GM19351 (cell line): ENCODE measurements at regions not wholly inside any gene's neighbourhood (a gene's known extent, or its start where the extent isn't known, plus 50 kb on each side); places are given as distances from the start of the nearest gene placed in this dataset.

ENCODE experiments used
- ATAC-seq: cut with Tn5 transposase; IDR thresholded peaks from one replicate; pipeline ENCODE4 v1.9.1; 2021; ENCODE audit warnings: mild to moderate bottlenecking, moderate library complexity; ENCODE audit not compliant: unreplicated experiment

DNA sequence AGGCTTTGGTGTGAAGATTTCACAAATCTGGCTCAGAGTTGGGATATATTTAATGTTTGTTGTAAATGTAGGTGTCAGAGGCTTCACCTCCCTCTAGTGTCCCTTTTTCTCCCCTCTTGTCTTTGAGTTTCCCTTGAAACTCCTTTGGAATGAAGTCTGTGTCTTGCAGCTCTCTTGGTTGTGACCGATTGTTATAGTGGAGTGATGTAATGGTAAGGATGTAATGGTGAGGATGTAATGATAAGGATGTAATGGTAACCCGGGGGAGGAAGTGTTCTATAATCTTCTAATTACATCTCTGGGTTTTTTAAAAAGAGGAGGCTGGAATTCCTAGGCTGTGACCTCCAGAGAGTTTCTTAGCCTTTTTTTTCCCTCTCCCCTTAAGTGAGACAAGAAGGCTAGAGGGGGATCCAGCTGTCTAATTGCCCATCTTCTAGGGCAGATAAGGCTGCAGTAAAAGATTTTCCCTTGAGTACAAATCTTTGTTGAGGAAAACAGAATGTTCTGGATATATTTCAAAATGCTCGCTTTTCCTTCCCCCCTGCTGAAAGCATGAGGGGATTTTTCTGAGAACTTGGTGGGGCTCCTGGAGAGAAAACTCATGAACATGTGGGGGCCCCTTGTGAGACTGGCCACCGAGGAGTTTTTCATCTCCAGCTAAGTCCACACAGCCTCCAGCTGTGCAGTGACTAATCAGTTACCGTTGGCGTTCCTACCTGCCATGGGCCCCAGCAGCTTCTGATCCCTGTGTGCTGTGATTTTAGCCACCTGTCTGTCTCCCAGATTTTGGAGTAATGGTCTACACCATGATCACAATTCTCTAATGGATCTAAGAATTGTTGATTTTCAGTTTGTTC lies 156.7 kb upstream of the PMEPA1 start:
- ATAC-seq: no peak

DNA sequence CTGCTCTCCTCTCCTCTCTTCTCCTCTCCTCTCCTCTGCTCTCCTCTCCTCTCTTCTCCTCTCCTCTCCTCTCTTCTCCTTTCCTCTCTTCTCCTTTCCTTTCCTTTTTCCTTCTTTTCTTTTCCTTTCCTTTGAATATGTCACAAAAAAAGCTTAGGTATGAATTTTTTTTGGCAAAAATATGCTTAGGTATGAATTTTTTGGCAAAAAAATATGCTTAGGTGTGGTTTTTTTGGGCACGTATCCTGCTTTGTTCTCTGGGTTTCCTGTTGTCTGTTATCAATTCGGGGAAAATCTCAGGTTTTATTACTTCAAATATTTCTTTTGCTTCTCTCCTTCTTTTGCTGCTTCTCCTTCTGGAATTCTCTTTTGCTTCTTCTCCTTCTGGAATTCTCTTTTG lies 155.5 kb upstream of the PMEPA1 start:
- no peak for ATAC-seq

DNA sequence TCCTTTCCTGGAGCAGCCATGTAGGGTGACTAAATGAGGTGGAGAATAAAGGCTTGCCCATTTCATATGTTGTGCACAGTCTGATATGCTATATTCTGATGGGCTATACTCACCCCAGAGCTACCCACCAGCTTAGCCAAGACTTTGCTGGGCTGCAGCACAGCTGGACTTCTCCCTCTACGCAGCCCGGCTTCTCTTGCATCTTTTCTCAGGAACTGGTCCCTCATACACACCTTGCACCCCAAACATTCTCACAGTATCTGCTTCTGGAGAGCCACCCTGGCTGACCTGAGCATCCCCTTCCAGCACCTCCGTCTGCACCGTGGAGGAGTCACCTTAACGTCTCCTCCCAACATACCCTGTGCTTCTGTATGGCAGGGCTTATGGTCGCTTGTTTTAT lies 150.8 kb upstream of the PMEPA1 start:
- no peak for ATAC-seq

DNA sequence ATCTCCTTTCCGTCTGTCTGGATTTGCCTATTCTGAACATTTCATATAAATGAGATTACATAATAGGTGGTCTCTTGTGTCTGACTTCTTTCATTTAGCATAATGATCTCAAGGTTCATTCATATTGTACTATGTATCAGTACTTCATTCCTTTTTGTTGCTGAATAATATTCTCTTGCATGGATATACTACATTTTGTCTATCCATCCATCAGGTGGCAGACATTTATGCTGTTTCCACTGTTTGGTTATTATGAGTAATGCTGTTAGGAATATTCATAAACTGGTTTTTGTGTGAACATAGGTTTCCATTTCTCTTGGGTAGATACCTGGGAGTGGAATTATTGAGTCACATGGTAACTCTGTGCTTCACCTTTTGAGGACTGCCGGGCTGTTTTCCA lies 148.2 kb upstream of the PMEPA1 start:
- no peak for ATAC-seq

DNA sequence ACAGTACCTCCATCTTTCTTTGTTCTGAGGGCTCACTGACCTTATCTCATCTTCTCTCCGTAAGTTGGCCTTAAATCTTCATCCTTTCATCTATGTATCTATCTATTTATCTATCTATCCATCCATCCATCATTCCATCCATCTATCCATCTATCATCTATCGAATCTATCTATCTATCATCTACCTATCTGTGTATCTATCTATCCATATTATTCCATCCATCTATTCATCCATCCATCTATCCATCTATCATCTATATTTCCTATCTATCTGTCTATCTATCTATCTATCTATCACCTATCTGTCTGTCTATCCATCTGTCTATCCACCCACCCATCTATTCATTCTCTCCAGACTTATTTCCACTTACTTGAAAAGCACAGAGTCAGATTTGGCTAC lies 147.3 kb upstream of the PMEPA1 start:
- ATAC-seq: no peak

DNA sequence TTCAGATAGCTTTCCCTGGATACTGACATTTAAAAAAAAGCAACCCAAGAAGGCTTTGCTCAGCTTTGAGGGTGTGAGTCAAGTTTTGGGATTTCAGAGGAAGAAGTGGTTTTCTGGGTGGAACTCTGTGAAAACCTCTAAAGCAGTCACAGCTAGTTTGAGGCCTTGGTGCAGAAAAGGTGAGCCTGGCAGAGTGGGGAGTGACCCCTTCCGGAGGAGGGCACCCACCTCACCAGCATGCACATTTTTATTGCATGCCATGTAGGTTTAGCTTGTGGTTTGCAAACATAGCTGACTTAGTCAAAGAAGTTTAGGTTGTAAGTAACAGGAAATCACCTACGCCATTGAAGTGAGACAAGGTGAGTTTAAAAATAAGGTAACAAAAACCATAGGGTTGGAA lies 146.8 kb upstream of the PMEPA1 start:
- no peak for ATAC-seq

DNA sequence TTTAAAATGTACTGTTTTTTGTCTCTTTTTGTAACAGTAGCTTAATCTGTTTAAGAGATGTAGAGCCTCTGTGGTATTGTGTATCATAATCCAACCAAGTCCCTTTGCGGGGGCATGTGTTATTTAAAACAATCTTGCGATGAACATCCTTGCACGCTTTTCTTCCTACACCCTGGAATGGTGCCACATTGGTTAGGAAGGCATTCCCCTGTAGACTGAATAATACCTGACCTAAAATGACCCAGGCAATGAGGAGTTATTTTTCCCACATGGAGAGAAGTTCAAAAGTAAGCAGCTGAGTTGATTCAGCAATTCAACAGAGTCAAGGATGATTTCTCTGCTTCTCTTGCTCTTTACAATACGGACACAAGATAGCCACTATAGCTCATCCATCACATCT lies 142.0 kb upstream of the PMEPA1 start:
- ATAC-seq: no peak

DNA sequence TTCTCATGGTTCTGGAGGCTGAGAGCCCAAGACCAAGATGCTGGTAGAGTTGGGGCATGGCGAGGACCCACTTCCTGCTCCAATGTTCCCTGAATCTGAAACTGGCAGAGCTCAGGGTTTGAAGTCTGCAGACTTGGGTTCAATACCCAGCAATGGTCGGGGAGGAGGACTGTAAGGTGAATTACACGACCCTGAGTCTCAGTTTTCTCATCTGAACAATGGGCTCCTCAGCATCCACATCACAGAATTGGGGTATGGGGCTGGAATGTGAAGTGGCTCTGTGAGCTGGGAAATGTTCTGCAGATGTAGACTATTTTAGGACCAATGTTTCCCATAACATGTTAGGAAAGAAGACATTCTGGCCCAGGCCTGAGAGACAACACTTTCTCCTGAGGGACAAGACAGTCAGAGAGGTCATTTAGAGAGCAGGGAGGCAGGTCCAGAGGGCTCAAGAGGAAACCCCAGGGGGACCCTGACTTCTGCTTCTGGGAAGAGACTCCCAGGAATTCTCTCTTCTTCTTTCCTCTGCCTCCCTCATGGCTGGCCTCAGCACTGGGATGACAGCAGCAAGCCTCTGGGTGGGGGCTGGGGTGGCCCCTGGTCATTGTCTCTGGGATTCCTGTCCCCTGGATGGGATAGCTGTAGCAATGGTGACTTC lies 141.3 kb upstream of the PMEPA1 start:
- no peak for ATAC-seq

DNA sequence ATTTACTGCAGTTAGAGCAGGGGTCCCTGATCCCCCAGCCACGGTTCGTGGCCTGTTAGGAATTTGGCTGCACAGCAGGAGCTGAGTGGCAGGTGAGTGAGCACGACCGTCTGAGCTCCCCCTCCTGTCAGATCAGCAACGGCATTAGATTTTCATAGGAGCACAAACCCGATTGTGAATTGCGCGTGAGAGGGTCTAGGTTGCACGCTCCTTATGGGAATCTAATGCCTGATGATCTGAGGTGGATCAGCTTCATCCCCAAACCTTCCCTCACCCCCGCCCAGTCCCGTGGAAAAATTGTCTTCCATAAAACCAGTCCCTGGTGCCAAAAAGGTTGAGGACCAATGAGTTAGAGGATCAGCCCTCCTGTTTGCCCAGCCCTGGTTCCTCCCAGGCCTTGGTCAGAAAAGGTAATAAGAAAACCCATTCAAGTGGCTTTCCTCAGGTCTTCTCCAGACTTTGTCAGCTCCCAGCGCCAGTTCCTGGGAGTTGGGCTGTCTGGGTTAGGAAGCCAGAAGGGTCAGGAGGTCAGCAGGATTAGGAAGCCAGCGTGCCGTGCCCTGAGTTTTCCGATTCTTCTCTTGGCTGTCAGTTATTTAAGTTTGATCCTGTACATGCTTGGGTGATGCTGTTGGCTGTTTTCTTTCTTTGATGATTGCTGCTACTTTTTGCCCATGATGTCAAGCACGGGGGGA lies 139.9 kb upstream of the PMEPA1 start:
- ATAC-seq: no peak

DNA sequence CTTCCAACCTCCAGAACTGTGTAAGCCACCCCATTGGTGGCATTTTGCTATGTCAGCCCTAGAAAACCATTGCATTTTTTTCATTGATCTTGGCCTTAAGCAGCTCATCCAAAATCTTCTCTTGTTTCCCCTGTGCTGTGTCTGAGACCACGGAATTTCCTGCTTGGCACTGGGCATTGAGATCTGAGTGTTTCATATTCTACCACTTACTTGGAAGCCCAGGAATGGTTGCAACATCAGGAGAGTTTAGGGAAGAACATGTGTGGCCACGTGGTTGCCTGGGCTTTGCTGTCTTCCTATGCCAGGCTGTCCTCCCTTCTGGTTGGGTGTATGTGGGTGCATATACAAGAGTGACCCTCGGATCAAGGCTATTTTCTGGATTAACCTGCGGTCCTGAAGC lies 139.3 kb upstream of the PMEPA1 start:
- ATAC-seq: no peak

DNA sequence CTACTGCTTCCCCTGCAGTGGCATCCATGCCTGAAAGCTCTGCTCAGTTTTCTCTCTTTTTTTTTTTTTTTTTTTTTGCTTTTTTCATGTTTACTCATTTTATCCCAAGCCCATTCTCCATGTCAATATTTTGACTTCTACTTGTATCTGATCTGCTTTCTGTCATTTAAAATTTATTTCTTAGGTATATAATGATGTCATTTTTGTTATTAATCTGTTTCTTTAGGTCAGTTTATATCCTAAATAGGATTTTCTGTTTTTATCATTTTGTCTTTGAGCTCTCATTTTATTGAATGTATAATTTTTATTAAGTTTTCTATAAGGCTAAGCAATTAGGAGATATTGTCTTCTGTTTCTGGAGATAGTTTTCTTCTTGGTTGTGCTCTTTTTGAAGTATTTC lies 138.5 kb upstream of the PMEPA1 start:
- no peak for ATAC-seq

DNA sequence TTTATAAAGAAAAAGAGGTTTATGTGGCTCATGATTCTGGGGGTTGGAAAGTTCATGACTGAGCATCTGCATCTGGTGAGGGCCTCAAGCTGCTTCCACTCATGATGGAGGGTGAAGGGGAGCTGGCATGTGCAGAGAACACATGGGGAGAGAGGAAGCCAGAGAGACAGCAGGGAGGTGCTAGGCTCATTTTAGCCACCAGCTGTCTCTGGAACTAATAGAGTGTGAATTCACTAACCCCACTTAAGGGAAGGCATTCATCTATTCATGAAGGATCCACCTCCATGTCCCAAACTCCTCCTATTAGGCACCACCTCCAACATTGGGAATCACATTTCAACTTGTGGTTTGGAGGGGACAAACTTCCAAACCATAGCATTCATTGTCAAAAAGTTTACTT lies 137.3 kb upstream of the PMEPA1 start:
- no peak for ATAC-seq

DNA sequence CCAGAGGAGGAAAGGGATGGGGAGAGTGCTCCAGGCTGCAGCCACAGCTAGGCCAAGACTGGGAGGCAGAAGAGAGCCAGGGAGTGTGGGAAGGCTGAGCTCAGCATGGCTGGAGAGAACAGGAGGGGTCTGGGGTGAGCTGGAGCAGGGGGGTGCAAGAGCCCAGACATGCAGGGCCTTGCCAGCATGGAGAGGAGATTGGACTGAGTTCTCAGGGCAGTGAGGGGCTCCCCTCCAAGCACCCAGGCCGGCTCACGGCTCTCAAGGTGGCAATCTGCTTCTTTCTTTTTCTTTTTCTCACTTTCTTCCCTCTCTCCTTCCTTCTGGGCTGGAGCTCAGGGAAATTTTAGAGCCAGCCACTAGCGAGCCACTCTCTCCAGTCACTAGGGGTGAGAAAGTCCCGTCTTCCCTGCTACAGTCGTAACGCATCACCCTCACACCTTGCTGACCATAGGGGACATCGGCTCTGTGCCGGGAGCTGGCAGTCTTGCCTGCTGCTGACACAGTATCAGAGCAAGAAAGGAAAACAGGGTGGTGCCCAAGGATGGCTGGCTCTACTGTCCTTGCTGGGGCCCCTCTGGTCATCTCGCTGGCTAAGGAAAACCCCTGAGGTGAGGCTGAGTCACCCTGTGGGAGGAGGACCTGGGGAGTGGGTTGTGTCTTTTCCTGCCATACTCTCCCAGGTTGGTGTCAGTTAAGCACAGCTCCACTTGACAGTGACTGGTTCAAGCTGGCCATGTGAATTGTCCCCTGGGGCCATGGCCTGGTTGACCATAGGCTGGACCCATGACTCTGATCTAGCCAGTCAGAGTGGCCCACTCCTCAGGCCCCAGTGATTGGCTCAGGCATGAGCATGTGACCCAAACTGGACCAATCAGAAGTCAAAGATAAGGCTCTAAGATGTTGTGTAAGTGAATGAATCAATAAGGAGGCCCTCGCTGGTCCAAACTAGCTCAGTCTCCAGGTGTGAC lies 135.1 kb upstream of the PMEPA1 start:
- no peak for ATAC-seq

DNA sequence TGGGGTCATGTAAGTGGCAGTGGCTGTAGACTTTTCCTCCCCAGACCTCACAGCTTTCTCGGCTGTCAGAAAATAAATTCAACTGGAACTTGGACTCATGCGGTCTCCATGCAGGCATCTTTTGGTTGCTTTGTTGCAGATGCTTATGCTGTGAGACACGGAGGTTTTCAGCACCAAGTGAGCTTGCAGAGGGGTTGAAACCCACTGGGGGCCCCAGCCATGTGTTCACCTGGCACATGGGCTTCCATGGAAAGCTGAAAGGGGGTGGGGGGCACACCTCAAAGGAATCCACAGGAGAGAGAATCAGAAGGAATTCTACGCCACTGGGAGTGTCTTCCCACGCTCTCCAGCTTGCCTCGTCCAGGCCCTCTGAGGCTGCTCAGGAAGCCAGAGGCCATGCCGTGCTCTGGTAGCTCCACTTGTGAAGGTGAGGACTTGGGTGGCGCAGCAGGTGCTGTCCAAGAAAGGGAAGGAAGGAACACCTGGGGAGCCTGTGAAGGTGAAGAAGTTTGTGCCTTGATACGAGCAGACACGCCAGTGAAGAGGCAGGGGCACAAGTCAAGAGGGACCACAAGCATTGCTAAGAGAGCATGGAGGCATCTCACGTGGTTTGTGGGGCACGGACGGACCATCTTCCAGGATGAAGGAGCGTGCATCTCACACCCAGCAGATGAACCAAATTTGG lies 134.3 kb upstream of the PMEPA1 start:
- ATAC-seq: no peak

DNA sequence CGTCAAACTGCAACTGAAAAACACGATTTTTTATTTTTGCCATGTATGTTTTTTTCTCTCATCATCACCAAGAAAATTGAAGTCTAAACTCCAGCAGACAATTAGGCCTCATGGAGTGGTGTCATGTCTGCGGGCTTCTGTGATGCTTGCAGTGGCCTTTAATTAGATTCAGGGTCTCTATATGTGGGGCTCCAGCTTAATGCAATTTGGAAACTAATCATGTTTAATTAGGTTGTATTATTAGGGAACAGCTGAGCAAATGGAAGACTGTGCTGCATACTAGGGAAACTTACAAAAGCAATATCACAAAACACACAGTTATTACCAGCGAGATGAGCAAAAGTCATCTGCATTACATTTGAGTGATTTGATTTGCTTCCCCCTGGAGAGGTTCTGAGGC lies 132.9 kb upstream of the PMEPA1 start:
- no peak for ATAC-seq

DNA sequence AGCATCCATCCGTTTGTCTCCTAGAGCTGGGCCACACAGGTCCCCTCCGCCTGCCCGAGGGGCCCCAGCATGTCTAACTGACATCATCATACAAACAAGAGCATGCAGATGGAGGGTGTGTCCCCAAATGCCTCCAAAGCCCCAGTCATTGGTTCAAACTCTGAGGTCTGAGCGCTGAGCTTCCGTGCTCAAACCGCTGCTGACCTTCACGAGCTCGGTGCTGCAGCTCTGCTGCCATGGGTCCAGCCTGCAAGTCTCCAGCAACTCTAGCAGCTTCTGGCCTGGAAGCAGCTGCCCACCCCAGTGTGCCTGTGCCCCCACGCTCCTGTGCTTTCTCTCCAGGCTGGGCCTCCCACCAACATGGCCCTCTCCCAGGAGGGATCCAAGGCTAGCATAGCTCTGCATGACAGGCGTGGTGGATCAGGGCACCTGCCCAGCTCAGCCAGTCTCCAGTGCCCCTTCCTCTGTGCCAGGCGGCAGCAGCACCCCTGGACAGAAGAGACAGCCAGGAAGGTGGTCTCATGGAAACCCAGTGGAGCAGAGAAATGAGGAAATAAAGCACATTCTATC lies 131.6 kb upstream of the PMEPA1 start:
- no peak for ATAC-seq

DNA sequence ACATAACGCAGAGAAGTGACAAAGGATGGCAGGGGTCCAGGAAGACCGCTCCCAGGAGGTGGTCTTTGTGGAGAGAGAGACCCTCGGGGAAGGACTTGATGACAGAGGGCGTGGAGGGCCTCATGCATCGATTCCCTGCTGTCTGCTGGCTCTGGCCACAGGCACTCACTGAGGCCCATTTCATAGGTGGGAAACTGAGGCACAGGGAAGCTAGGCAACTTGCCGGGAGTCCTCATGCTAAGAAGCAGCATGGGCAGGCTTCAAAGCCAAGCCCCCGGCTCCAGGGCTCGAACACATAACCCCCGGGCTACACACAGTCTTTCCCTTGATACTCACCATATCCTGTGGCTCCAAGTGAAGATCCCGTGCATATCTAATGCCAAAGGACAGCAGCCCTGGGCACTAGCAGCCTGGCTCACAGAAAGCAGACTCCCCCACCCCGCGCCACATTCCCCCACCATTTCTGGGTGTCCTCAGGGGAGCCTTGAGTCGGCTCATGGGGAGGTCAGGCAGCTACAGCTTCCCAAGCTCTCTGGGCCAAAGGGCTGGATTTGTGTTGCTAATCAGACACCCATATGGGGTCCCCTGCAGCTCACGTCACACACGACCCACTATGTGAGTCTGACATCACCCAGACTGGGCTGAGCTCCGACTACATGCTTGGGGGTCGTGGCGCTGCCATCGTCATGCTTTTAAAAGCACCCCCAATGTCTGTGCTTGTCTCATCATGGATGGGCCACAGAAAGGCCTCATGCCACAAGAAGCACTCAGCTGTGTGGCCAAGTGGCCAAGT lies 130.9 kb upstream of the PMEPA1 start:
- ATAC-seq: no peak

DNA sequence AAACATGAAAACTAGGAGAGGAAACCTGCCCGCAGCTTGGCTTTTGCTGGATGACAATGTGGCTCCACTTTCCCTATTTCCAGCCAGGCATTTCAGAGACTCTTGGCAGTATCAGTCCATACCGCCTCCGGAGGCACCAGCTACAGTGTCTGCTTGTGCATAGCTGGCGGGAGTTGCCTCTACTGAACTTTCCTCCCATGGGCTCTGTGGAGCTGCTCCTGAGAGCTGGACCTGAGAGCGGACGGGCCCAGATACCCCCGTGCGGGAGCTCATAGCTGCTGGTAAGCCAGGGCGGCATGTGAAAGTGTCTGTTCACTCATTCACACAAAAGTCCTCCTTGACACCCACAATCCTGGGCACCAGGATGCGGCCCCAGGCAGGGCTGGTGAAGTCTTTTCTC lies 130.3 kb upstream of the PMEPA1 start:
- ATAC-seq: no peak

DNA sequence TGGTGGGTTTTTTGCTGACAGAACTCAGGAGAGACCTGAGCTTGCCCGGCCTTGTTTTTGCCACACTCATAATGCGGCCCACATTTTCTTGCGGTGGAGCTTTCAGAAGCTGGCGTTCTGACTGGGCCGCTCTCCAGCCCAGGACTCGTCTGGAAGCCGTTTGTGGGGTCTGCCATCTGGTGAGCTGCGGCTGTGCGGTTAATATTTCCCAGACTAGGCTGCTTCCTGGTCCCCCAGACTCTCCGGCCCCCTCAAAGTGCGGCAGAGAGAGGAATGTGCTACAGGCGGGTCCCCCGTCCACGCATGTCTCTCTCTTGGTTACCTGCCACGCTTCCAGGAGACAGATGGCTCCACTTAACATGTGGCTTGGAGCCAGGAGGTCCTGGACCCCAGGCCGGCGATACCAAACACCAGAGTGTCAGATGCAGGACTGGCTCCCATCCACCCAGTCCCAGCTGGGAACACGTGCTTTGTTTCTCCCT lies 128.9 kb upstream of the PMEPA1 start:
- no peak for ATAC-seq
